Kidney capillary endothelial cell (primary cell): ENCODE measurements at regions not wholly inside any gene's neighbourhood (a gene's known extent, or its start where the extent isn't known, plus 50 kb on each side); places are given as distances from the start of the nearest gene placed in this dataset.
"Not testable (repeated sequence)": the region's sequence is repeated elsewhere in the genome, so short reads cannot be mapped to it uniquely, and the experiment has no call there.

Experiments
- DNase-seq: peaks from one replicate; pipeline ENCODE4 v3.0.0-alpha.2; 2018; ENCODE audit warnings: low spot score

DNA sequence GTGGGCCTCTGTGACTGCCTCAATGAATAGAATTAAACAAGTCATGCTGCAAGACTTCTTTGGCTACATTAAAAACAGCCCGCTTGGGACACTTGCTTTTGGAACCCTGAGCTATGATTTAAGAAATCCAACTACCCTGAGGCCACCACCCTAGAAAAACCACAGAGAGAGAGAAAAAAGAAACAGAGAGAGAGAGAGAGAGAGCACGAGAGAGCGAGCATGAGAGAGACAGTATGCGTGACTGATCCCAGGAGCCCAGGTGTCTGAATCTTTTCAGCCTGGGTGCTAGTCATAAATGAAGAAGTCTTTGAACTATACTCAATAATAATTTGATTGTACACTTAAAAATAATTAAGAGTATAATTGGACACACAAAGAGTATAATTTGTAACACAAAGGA is 123.1 kb upstream of the FREM1 start:
- no peak for DNase-seq

DNA sequence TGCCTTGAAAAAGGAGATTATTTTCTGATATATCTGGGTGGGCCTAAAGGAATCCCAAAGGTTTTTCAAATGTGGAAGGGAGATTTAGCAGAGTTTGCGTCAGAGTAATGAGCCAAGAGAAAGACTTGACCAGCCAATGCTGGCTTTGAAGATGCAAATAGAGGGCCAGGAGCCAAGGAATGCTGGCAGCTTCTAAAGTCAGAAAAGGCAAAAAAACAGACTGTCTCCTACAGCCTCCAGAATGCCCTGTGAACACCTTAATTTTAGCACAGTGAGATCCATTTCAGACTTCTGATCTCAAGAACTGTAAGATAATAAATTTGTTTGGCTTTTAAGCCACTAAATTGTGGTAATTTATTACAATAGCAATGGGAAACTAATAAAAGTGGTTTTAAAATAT is 122.6 kb upstream of the FREM1 start:
- DNase-seq: no peak

DNA sequence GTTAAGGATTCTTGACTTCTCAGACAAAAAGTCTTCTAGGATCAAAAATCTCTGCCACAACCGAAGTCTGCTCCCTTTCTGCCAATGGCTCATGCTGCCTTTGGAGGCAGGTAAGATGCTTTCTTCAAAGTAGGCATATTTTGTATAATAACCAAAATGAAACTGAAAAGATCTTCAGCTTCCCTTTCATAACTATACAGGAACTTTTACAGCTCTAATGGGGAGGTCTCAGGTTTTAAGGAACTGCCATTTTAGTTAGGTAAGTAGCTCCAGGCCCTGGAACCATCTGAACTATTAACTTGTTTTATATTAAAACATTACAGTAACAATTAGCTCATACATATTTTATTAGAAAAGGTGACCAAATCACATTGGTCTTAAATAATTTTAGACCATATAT is 110.9 kb upstream of the FREM1 start:
- DNase-seq: no peak

DNA sequence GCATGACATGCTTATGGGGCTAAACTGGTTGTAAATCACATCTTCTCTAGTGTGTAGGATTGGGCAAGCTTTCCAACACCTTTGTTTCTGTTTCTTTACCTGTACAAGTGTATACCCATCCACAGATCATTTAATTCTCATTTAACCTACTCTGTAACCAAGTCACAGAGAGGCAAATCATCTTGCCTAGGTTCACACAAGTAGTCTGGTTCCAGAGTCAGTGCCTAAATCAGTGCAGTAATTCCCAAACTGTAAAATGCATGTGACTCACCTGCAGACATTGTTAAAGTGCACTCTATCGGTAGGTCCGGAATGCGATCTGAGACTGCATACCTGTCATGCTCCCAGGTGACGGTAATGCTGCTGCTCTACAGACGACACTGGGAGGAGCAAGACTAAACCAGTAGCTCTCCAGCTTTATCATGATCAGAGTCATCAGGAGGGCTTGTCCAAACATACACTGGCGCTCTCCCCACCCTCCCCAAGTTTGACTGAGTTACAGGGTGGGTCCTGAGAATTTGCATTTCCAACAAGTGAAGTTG is 107.9 kb upstream of the FREM1 start:
- no peak for DNase-seq

DNA sequence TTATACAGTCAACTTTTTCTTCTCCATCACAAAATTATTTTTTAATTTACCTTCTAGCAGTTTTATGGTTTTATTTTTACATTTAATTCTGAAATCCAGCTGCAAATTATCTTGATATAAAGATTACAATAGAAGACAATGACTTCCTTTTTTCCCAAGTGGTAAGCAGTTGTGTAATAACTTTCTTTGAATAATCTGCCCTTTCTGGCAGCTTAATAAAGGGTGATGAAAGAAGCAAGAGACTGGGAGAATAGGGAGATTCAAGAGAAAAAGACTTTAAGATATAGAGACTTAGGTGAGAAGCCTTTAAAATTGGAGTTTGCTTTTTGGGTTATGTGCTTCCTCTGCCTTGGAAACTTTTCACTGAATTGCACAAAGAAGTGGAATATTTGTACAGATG is 100.4 kb upstream of the FREM1 start:
- DNase-seq: no peak

DNA sequence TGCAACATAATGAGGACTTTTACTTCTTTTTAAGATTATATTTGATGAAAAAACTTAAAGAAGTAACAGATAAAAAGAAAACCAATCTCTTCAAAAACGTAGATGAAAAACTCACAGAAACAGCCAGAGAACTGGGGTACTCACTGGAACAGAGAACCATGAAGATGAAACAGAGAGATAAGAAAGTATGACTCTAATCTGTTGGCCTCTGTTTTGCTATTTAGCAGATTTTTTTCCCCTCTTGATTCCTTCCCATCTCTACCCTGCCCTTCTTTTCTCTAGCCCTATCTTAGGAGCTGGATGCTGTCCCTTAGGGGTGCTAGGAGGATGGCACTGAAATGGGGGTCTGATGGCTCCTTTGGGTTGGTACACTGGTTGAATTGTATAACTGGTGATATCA is 97.5 kb upstream of the FREM1 start:
- DNase-seq: no peak

DNA sequence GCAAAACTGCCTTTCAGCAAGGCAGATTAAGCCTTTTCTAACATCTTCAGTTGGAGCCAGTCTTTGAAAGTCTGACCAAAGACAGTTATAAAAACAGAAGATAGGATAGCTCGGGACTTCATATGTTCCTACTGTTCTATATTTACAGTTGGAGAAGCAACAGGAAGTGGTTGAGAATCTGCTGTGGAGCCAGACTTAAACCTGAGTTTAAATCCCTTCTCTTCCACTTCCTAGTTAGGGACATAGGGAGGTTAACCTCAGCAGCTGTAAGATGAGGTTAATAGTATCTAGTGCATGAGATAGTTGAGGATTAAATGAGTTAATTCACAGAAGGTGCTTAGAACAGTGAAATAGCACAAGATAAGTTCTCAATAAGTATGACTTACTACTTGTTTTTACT is 84.5 kb upstream of the FREM1 start:
- no peak for DNase-seq

DNA sequence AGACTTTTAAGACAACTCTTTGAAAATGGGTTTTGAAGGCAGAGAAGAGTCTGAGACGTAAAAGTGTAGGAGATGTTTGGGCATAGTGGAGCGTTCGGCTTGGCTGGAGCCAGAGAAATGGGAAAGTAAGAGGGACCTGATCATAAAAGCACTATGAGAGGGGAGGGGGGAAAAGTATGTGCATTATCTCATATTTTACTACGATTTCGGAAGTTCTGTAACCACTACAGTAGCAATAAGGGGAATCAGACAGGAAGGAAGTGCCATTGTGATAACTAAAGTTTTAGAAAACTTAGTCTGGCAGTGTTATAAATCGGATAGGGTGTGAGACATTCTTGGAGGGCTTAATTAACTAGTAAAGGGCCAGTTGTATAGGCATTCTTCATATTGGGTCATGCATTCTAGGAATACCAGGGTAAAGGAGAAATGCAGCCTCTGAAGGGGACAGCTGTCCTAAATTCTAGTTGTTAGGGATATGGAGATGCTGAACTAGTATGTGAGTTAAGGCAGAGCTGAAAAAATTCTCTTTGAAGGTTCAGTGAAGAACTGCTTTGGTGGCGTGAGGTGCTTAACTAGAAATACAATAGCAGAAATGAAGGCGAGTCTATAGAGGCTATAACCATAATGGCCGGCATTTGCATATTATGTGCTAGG is 83.8 kb upstream of the FREM1 start:
- peak; percentile 53 for DNase-seq

DNA sequence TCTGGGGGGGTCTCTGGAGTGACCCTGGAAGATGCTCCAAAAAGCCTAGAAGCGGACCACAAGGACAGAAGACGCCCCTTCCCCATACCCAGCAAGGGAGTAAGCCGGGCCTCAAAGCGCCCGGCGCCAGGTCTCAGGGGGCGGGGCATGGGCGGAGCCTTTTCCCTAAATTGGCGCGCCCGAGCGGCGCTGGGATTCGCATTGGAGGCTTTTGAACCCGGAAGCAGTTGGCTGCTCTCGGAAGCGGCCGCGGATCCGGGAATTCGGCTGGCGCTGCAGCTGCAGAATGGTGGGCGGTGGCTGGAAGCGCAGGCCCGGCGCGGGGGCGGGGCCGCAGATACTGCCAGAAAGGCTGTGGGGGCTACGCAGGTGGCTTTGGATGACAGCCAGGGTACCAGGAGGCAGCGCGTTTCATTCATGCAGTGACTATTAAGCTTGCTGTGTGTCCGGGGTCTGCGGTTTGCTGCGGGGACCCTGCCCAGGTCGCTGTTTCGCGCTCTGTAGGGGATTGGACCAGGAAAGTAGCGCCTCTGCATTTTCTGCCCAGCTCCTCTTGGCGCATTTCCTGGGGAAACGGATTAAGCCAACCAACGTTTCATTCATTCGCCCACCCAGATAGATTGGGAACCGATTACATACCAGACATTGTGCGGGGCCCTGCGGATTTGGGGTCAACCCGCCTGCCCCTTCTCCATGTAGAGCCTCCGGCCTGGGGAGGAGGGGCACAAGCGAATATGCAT is 83.0 kb upstream of the FREM1 start:
- peak; percentile 65 for DNase-seq

DNA sequence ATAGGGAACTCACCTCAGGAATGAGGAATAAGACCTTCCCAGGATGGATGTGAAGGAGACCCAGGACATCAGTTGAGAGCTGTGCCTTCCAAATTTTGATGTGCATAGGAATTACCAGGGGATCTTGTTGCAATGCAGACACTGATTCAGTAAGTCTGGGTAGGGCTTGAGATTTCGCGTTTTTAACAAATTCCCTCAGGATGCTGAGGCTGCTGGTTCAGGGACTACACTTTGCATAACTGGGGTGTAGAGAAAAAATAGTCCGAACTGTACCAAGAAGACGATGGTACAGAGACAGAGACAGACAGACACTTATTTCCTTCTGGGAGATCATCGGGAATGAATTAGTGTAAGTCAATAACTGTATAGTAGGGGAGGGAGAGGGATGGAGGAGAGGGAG is 82.3 kb upstream of the FREM1 start:
- no peak for DNase-seq

DNA sequence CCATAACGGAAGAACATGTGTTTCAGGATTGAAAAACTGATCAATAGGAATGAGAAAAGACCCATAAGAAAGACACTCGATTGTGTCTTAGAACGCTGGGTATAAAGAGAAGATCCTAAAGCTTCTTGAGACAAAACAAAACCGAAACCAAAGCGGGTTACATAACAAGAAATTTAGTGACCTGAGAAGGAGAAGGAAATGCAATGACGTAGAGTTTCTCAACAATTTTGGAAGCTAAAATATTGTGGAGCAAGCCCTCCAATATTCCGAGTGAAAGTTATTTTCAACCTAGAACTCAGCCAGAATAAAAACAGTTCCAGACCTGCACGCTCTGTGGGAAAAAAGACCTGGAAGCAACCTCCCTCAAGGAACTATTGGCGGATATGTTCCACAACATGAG is 81.9 kb upstream of the FREM1 start:
- no peak for DNase-seq

DNA sequence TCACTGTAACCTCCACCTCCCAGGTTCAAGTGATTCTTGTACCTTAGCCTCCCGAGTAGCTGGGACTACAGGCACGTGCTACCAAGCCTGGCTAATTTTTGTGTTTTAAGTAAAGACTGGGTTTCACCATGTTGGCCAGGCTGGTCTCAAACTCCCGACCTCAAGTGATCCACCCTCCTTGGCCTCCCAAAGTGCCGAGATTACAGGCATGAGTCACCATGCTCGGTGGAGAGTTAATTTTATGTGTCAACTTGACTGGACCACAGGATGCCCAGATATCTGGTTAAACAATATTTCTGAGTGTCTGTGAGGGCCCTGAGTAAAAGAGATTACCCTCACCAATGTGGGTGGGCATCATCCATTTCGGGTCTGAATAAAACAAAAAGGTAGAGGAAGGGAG is 80.4 kb upstream of the FREM1 start:
- not testable (repeated sequence) for DNase-seq

DNA sequence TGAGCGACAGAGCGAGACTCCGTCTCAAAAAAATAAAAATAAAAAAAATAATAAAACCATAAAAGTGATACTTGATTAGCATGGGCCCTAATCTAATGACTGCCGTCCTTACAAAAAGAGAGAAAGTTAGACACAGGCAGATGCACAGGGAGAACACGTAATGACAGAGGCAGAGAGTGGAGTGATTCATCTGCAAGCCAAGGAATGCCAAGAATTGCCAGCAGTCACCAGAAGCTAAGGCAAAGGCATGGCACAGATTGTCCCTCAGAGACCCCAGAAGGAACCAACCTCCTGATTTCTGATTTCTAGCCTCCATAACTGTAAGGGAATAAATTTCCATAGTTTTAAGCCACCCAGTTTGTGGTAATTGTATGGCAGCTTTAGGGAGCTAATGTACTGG is 79.6 kb upstream of the FREM1 start:
- DNase-seq: no peak

DNA sequence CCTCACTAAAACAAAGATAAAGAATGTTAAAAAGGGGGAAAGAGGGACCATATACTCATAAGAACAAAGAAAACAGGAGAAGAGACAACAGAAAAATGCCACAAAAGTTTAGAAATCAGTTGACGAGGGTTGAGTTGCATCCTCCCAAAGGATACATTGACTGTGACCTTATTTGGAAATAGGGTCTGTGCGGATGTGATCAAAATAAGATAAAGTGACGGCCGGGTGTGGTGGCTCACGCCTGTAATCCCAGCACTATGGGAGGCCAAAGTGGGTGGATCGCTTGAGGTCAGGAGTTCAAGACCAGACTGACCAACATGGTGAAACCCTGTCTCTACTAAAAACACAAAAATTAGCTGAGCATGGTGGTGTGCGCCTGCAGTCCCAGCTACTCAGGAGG is 79.1 kb upstream of the FREM1 start:
- not testable (repeated sequence) for DNase-seq

DNA sequence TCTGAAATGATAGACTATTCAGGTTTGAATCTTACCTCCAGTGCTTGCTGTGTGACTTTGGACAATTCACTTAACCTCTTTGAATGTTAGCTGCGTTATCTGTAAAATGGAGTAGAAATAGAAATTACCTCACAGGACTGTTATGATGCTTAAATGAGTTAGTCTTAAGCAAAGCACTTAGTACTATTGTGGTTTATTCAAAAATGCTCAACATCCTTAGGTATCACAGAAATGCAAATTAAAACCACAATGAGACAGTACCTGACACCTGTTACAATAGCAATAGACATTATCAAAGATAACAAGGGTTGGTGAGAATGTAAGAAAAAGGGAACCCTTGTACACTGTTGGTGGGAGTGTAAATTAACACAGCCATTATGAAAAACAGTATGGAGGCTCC is 77.6 kb upstream of the FREM1 start:
- DNase-seq: no peak

DNA sequence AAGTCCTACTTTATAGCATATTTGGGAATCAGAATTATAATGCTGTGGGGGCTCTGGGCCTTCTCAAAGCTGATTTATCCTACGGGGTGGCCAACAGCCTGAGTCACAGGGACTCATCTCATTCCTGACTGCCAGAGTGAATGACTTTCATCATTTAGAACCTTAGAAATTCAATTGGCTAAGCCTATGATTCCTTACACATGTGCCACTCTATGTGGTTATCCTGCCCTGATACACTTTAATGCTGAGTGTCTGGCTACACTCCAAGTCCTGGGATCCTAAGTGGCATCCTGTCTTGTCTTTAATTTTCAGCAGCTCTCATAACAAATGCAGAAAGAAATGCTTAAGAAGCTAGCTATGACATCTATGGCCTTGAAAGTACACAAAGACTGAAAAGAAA is 75.2 kb upstream of the FREM1 start:
- DNase-seq: no peak

DNA sequence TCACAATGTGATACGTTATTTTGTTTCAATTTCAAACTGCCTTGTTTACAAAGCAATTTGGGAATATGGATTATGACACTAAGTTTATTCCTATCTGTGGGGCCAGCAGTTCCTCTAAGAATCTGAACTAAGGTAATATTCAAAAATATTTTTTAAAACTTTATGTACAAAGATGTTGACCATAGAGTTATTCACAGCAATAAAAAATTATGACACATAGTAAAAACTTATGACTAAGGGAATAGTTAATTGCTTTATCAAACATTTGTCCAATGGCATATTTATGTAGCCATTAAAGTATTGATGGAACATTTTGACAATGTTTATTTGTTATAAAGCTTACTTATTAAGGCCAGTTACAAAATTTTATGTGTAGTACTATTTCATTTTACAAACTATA is 73.4 kb upstream of the FREM1 start:
- no peak for DNase-seq

DNA sequence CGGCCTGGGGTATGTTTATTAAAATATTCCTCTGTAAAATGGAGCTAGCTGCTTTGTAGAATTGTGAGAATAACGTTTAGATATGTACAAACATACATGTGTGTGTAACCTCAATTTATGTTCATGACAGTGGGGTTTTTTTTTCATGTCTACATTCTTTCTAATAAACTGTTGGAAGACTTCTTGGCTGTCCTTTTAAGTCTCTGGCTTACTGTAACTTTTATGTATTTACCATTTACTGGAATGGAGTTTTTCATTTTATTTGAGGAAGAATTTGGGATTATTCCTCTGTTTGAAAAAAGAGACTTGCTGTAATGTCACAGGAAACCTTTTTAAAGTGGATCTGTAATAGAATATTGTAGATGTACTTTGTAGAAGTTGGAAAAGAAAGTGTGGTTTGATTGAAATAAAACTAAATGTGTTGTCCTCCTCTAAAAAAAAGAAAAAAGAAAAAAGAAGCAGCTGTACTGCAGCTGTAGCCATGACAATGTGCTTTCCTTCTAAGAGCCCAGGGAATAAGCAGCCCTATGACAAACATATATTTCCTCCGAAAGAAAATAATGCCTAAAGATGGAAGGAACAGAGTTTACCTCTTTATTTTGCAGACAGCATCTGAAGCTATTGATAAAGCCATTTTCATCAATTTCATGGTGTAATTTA is 71.2 kb upstream of the FREM1 start:
- DNase-seq: no peak

DNA sequence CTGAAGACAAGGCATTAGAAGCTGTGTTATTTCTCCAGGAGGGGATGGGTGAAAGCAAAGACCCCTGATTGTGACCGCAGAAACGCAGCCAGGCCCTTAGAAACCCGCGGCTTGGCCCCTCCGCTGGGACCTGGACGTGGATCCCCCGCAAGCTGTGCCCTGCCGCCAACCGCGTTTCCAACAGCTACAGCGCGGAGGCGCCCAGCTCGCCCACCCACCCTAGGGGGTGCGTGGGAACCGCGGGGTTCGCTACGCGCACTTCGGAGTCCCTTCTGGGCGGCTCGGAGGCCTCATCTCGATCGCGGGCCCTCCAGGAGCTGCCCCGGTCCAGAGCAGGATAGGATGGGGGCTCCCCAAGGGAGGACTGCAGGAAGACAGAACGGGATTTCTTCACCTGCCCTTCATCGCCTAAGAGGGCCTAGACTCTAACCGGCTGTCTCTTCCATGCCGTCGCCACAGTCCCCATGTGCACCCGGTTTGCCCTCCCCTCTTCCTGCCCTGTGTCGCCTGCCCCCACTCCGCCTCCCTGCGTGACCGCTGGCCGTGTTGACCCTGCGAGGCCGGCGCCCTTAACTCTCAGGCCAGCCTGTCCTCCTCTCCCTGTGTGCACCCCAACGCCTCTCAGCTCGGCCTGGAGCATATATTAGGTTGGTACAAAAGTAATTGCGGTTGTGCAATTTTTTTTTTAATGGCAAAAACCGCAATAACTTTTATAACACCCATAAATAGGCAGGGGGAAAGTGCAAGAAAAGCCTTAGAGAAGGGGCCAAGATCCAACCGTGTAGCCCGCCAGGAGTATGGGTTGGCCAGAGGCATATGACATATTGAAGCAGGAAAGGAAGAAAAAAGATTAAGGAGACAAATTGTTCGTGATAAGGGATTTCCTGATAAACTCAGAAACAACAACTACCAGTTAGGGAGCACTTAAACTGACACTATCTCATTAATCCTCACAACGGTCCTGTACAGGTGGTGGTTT is 68.1 kb upstream of the FREM1 start:
- no peak for DNase-seq

DNA sequence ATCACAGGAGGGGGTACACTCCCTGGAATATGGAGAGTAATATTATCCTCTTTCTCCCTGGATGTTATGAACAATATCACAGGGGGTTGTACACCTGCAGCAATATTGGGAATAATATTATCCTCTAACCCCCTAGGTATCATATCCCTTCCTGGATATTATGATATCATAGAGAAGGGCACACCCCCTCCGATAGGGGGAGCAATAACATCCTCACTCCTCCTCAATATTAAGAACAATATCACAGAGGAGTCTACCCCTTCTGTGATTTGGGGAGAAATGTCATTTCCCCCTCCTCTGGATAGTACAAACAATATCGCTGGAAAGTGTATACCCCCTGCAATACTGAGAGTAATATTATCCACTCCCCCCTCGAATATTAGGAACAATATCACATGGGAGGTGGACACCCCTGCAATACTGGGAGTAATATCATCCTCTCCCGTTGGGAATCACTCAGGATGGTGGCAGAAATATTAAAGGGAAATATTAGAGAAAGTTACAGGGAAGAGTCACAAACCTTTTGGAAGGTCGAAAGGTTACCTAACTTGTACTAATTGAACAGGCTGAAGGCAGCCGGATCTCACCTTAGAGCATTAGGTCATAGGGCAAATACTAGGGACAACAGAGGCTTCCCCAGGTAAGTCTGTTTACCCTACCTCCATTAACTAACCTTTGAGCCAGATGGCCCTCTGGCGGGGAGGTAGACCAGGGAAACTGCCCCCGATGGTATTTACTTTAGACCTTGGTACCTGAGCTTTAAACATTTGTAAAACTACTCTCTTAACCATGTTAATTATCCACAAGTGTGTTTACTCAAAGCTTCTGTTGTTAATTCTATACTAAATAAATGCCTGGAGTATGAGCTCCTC is 57.5 kb upstream of the FREM1 start:
- DNase-seq: no peak
